G401 (cell line): ENCODE measurements at regions not wholly inside any gene's neighbourhood (a gene's known extent, or its start where the extent isn't known, plus 50 kb on each side); places are given as distances from the start of the nearest gene placed in this dataset.
A peak's percentile ranks its signal among the peaks of the same experiment; 100 is the strongest.
"Not testable (repeated sequence)": the region's sequence is repeated elsewhere in the genome, so short reads cannot be mapped to it uniquely, and the experiment has no call there.

Source experiments
- DNase-seq: peaks from one replicate; pipeline ENCODE4 v3.0.0-alpha.2; 2015; ENCODE audit warnings: low spot score
- in situ Hi-C: cut with HindIII; loops from 2 replicates; pipeline ENCODE4 v1.10.0; 2016; ENCODE audit warnings: low sequenced_read_pairs, mixed read lengths

DNA sequence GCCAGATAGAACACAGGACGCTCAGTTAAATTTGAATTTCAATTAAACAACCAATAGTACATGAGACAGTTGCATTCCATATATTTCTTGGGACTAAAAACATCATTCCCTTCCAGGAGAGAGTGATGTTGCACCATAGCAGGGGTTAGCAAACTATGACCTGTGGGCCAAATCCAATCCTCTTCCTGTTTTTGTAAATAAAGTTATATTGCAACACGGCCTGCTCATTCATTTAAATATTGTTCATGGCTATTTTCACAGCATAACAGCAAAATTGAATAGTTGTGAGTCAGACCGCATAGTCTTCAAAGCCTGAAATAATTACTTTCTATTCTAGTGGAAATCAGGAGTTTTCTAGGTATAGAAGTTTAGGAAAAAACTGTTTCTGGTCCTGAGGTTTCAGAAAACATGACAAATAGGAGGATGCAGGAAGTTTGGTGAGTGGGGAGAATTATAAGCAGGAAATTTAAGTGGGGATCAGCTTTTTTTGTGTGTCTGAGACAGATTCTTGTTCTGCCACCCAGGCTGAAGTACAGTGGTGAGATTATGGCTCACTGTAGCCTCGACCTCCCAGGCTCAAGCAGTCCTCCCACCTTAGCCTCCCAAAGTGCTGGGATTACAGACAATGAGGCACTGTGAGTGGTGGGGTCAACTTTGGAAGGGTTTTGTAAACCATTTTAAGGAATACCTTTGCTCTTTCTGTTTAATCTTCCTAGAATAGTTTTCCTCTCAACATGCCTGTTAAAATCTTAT lies 131.5 kb downstream of the SOCS6 start:
- in situ Hi-C loops: no loop called here
- peak; percentile 11 for DNase-seq

- in situ Hi-C loops: no loop called here
- peak; percentile 14 for DNase-seq
Observed at GRCh38 chr18:70419526-70419925, 130.7 kb downstream of the SOCS6 start.

GRCh38 chr18:70418546-70419311 lies 129.9 kb downstream of the SOCS6 start:
- in situ Hi-C loops: no loop called here
- no peak for DNase-seq

DNA sequence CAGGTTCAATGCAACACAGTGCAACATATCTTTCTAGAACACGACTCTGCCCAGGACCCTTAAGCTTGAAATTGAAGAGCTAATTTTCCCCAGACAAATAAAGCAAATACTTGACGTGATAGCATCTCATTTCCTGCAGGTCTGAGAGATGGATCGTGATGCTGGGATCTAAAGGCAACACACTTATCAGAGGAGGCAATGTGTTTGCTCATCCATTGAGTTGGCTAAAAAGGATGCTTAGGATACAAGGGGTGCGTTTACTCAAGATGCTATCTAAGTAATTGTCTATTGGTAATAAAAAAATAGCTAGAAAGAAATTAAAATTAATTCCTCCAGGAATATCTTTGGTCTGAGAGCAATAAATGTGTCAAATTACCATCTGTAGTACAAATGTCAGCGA lies 129.0 kb downstream of the SOCS6 start:
- in situ Hi-C loops: no loop called here
- no peak for DNase-seq

GRCh38 chr18:70416496-70416895 lies 127.7 kb downstream of the SOCS6 start:
- no peak for DNase-seq
- in situ Hi-C loops: no loop called here

GRCh38 chr18:70415823-70416488 lies 127.1 kb downstream of the SOCS6 start:
- DNase-seq: no peak
- in situ Hi-C loops: no loop called here

DNA sequence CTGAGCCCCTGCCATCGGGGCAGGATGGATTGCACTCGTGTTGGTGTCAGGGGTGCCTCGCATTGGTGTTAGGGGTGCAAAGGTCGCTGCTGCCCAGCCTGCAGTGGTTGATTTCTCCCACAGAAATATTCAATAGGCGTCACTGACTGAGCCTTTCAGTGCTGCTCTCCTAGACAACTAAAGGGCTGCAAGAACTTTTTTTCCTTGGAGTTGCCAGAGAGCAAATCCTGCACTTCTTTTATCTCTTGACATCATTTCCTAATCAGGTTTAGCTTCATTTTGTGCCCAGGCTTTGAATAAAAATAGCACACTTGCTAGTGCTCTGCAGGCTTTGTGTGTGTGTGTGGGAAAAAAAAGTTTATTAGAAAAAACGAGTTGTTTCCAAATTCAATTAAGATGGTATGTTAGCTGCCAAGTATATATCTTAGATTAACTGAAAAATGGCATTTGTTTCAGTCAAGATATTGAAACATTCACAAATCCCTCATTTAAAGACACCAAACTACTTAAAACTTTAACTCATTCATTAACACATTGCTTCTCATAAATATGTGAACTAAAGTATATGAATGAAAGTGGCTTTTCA lies 125.6 kb downstream of the SOCS6 start:
- no peak for DNase-seq
- in situ Hi-C loops: no loop called here

GRCh38 chr18:70413455-70413854 lies 124.6 kb downstream of the SOCS6 start:
- in situ Hi-C loops: no loop called here
- DNase-seq: no peak

DNA sequence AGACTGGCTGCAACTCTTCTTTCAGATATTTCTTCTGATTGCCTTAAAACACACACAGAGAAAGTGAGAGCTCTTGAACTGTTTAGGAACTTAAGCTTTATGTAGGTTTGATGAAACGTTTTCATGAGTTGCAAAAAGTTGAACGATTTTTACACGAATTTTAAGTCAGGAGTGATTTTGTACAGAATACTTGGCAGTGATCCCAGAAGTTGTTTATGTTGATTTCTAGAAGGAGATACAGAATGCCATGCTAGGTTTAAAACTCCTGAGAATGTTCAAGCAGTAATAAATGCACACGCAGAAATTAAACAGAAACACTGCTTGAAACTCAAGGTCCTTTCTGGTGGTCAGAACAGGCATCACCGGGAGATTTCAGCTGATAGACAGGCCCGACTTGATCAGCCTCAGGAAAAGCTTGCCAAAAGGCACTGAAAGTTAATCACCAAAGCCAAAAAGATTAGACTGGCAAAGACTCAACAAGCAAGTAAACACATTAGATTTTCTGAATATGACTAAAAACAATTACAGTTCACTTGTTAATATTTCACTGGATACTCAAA lies 123.1 kb downstream of the SOCS6 start:
- no peak for DNase-seq
- in situ Hi-C loops: no loop called here

- in situ Hi-C loops: no loop called here
- DNase-seq: no peak
Observed at GRCh38 chr18:70411307-70411706, 122.5 kb downstream of the SOCS6 start.

- in situ Hi-C loops: no loop called here
- DNase-seq: no peak
Observed at GRCh38 chr18:70405052-70405451, 116.2 kb downstream of the SOCS6 start.

DNA sequence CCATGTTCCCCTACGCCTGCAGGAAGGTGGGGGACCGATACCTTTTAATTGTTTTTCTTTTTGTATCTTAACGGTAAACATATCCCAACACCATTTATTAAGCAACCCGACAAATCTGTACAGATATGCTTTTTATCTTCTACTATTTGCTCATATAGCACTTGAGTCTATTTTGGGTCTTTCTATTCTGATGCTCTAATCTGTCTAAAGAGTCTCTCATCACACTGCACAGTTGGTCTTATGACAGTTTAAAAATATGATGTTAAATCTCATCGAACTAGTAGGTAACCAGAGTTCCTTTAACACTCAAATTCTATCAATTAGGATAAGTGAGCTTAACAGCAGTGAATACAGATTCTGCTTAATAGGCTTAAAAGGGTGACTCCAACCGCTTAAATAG lies 111.6 kb downstream of the SOCS6 start:
- in situ Hi-C loops: no loop called here
- no peak for DNase-seq

GRCh38 chr18:70398076-70398475 lies 109.2 kb downstream of the SOCS6 start:
- in situ Hi-C loops: no loop called here
- no peak for DNase-seq

- DNase-seq: no peak
- in situ Hi-C loops: no loop called here
Observed at GRCh38 chr18:70397259-70397925, 108.5 kb downstream of the SOCS6 start.

DNA sequence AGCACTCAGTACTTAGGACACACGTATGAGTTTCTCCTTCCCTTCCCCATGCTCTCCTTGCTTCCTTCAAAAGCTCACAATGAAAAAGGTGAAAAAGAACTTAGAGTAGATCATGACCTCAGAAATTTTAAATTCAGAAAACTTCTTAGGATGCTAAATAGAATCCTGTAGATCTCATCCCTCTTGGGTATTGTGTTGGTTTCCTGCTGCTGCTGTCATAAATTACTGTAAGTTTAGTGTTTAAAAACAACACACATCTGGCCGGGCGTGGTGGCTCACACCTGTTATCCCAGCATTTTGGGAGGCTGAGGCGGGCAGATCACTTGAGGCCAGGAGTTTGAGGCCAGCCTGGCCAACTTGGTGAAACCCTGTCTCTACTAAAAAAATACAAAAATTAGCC lies 106.9 kb downstream of the SOCS6 start:
- in situ Hi-C loops, DNase-seq: not testable (repeated sequence)

- DNase-seq: no peak
- in situ Hi-C loops: no loop called here
Observed at GRCh38 chr18:70394672-70395071, 105.8 kb downstream of the SOCS6 start.

GRCh38 chr18:70390371-70391090 lies 101.7 kb downstream of the SOCS6 start:
- in situ Hi-C loops: no loop called here
- no peak for DNase-seq

- DNase-seq, in situ Hi-C loops: not testable (repeated sequence)
Observed at GRCh38 chr18:70389036-70389435, 100.2 kb downstream of the SOCS6 start.
